ENCODE measurements at regions not wholly inside any gene's neighbourhood (a gene's known extent, or its start where the extent isn't known, plus 50 kb on each side); places are given as distances from the start of the nearest gene placed in this dataset.

GRCh38 chr7:106398786-106399185 is 114.0 kb upstream of the NAMPT start:
- TF ChIP-seq CTCF (IDR thresholded peaks at IDR 0.05) (no peak), EZH2 (IDR thresholded peaks at IDR 0.05; ENCODE audit: borderline replicate concordance, insufficient read depth, low read depth, low read length, poor library complexity, severe bottlenecking) (no peak)
